B cell (primary cell): ENCODE measurements at regions not wholly inside any gene's neighbourhood (a gene's known extent, or its start where the extent isn't known, plus 50 kb on each side); places are given as distances from the start of the nearest gene placed in this dataset.

ENCODE experiments used
- CTCF ChIP-seq: fragments of 200-600 bp; IDR thresholded peaks from one replicate; pipeline ENCODE4 v1.8.0; 2022; ENCODE audit warnings: antibody characterized with exemption, mild to moderate bottlenecking
- EZH2 ChIP-seq: IDR thresholded peaks from 2 replicates; pipeline ENCODE4 v1.6.1; 2012; ENCODE audit warnings: borderline replicate concordance, low read depth, mild to moderate bottlenecking, moderate library complexity, low read length; ENCODE audit not compliant: insufficient read depth, poor library complexity, severe bottlenecking

DNA sequence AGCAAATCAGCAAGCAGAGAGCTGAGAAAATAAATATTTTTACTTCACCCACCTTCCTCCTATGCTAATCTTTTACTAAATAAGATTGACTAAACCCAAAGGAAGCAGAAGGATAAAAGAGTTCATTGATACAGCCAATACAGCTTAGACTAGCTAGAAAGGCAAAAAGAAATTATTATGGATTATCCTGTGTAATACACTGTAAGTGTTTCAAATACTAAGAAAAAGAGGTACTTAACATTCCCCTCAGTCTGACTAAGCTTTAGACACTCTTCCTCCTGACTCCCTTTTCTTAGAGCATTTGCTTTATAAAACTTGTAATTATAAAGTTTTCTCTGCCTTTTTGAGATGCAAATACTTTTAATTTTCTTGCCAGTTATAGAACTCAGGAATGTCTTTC is 848.9 kb upstream of the CADM2 start:
- TF ChIP-seq CTCF (no peak), EZH2 (no peak)
